Activated CD8-positive, alpha-beta T cell treated with anti-CD3 and anti-CD28 coated beads for 36 hours (primary cell): ENCODE measurements at regions not wholly inside any gene's neighbourhood (a gene's known extent, or its start where the extent isn't known, plus 50 kb on each side); places are given as distances from the start of the nearest gene placed in this dataset.

Source experiments
- ATAC-seq: fragments of 200-7000 bp; cut with Tn5 transposase; one replicate; pipeline ENCODE4 v1.10.0; 2021; ENCODE audit warnings: mild to moderate bottlenecking, moderate library complexity
- CTCF ChIA-PET: fragments of 350-600 bp; sonication (Branson Sonifier 250); formaldehyde crosslinking; loops from one replicate; lab custom pipeline; 2021; ENCODE audit warnings: antibody characterized with exemption; lab: Charles Lee
- POLR2A ChIA-PET: fragments of 350-600 bp; sonication (Branson Sonifier 250); formaldehyde crosslinking; loops from one replicate; lab custom pipeline; 2021; ENCODE audit warnings: antibody characterized with exemption; lab: Charles Lee
- DNase-seq: peaks from one replicate; pipeline ENCODE4 v3.0.0-alpha.2; 2020
- H3K27ac Mint-ChIP-seq: one replicate; pipeline ENCODE4 v1.8.0; 2021; ENCODE audit warnings: mild to moderate bottlenecking, mixed read lengths
- H3K27me3 Mint-ChIP-seq: one replicate; pipeline ENCODE4 v1.8.0; 2021; ENCODE audit warnings: mixed read lengths
- H3K36me3 Mint-ChIP-seq: one replicate; pipeline ENCODE4 v1.8.0; 2021; ENCODE audit warnings: low read depth, mixed read lengths
- H3K4me1 Mint-ChIP-seq: one replicate; pipeline ENCODE4 v1.8.0; 2021; ENCODE audit warnings: low read depth, mixed read lengths
- H3K4me3 Mint-ChIP-seq: one replicate; pipeline ENCODE4 v1.8.0; 2021; ENCODE audit warnings: mild to moderate bottlenecking, moderate library complexity, mixed read lengths
- H3K9me3 Mint-ChIP-seq: one replicate; pipeline ENCODE4 v1.8.0; 2021; ENCODE audit warnings: mixed read lengths
- intact Hi-C: fragments of 100-400 bp; cut with micrococcal nuclease; formaldehyde crosslinking; loops from one replicate; pipeline ENCODE4 v1.10.0; 2022
- TF ChIP-seq, protein P1 (sequence below): fragments of 200-600 bp; IDR thresholded peaks from one replicate; pipeline ENCODE4 v1.8.0; 2022; ENCODE audit warnings: antibody characterized with exemption, mild to moderate bottlenecking

DNA sequence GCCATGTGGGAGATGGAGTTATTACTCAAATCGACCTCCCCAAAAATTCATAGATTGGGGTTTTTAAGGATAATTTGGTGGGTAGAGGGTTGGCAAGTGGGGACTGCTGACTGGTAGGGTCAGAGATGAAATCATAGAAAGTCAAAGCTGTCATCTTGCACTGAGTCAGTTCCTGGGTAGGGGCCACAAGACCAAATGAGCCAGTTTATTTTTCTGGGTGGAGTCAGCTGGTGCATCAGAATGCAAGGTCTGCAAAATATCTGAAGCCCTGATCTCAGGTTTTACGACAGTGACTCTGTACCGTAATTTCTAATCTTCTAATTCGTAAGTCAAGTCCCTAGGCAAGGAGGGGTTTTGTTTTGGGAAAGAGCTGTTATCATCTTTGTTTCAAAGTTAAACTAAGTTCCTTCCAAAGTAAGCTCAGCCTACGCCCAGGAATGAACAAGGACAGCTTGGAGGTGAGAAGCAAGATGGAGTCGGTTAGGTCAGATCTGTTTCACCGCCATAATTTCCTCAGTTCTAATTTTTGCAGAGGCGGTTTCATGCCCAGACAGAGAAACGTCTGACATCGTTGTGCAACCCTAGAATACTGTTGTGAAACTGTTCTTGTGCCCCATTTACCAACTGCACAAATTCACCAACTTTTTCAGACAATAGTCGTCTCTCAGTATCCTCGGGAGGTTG lies 104.5 kb upstream of the SFSWAP start:
- intact Hi-C loops: no loop called here
- Mint-ChIP-seq H3K36me3 (no peaks in the 10 kb centered on the region), H3K4me1 (peaks cover 55% of the 10 kb centered on the region), H3K9me3 (no peaks in the 10 kb centered on the region), H3K4me3 (no peak overlapping the region), H3K27ac (no peak overlapping the region), H3K27me3 (peaks cover 1% of the 10 kb centered on the region)
- no peak for ATAC-seq
- TF ChIP-seq, protein P1, sequence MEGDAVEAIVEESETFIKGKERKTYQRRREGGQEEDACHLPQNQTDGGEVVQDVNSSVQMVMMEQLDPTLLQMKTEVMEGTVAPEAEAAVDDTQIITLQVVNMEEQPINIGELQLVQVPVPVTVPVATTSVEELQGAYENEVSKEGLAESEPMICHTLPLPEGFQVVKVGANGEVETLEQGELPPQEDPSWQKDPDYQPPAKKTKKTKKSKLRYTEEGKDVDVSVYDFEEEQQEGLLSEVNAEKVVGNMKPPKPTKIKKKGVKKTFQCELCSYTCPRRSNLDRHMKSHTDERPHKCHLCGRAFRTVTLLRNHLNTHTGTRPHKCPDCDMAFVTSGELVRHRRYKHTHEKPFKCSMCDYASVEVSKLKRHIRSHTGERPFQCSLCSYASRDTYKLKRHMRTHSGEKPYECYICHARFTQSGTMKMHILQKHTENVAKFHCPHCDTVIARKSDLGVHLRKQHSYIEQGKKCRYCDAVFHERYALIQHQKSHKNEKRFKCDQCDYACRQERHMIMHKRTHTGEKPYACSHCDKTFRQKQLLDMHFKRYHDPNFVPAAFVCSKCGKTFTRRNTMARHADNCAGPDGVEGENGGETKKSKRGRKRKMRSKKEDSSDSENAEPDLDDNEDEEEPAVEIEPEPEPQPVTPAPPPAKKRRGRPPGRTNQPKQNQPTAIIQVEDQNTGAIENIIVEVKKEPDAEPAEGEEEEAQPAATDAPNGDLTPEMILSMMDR: no peak
- CTCF ChIA-PET: interaction anchor here (0.9 kb wide), 1 partner anchor 502 kb away, joined by 3 read pairs; no protein-coding TSS in a partner anchor
- peak; percentile 23 for DNase-seq
- POLR2A ChIA-PET: interaction anchor here (1.2 kb wide), 1 partner anchor 9 kb away, joined by 3 read pairs; no protein-coding TSS in a partner anchor

DNA sequence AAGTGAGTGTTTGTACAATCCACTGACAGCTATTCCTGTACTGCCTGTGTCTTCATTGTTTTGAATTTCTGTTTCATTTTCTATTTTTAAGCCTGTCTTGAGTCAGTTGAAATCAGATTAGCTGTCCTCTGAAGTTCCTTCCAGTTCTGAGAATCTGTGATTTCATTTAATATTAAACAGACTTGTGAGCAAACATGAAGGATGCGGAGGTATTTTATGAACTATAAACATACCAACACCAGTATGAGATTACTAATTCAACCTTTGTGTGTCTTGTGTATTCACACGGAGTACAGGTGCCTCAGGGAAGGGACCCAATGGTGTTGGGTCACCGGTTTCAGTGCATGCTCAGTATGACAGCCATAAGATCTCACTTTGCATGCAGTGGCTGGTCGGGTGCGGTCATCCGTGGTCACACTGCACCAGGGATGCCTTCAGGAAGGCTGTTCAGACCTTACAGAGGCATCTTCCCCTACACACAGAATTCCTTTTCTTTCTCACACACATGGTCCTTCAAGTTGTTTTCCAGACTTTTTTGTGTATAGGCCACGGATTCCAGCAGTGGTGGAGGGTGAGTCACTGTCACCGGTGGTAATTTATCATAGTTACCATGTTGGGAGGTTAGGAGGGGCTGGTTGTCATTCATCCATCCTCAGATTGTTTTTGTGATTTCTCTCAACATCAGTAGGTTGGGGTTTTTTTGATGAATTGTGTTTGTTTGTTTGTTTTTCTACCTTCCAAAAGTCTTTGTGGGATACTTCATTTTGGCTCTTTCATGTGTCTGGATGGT lies 103.0 kb upstream of the SFSWAP start:
- Mint-ChIP-seq H3K4me3 (no peak overlapping the region), H3K9me3 (no peaks in the 10 kb centered on the region), H3K4me1 (peaks cover 51% of the 10 kb centered on the region), H3K36me3 (no peaks in the 10 kb centered on the region), H3K27me3 (peaks cover 1% of the 10 kb centered on the region), H3K27ac (peak overlapping the region; percentile 78)
- TF ChIP-seq, protein P1: no peak
- ATAC-seq: peak; percentile 59
- intact Hi-C loops: no loop called here
- ChIA-PET CTCF (no interaction called here), POLR2A (interaction anchor here (0.7 kb wide), 1 partner anchor 16 kb away, joined by 3 read pairs; no protein-coding TSS in a partner anchor)
- peak; percentile 51 for DNase-seq

DNA sequence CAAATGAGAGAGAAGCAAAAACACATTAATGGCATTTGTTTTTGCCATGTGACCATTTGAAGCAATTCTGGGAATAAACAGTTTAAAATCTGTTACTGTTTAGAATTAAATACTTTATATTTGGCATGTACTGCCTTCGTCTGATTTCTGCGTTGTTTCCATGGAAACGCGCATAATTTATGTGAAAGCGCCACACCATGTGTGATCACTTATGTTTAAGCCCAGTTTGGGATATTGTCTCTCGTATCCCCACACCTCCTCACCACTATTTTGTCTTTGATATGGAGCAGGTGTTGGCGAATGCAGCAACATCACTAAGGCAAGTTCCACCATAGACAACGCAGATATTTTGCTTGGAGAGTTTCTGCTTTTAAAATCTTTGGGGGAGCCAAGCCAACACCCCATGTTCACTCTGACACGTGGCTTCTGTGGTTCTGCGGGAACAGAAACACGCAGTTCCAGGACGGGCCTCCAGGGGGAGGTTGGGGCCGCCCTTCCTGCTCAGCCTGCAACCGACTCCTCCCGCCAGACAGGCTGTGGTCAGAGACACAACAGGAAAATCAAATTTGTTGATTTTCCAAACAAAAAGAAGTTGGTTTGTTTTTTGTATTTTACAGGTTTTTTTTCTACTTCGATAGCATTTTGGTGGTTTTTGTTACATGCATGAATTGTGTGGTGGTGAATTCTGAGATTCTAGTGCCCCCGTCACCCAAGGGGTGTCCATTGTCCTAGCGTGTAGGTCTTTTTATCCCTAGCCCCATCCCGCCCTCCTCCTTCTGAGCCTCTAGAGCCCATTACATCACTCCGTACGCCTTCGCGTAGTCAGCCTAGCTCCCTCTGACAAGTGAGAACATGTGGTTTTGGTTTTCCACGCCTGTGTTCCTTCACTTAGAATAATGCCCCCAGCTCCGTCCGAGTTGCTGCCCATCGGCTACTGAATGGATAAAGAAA lies 101.9 kb upstream of the SFSWAP start:
- TF ChIP-seq, protein P1: peak; percentile 94
- CTCF ChIA-PET: interaction anchor here (0.6 to 1.2 kb wide), 2 partner anchors 217 to 220 kb away, joined by 3 read pairs; no protein-coding TSS in a partner anchor
- no peaks in the 10 kb centered on the region for H3K36me3 Mint-ChIP-seq
- ATAC-seq: peak; percentile 55
- H3K27ac Mint-ChIP-seq: no peak overlapping the region
- POLR2A ChIA-PET: no interaction called here
- H3K4me3 Mint-ChIP-seq: no peak overlapping the region
- no peaks in the 10 kb centered on the region for H3K9me3 Mint-ChIP-seq
- peaks cover 41% of the 10 kb centered on the region for H3K4me1 Mint-ChIP-seq
- intact Hi-C loops: no loop called here
- peak; percentile 71 for DNase-seq
- peaks cover 1% of the 10 kb centered on the region for H3K27me3 Mint-ChIP-seq

DNA sequence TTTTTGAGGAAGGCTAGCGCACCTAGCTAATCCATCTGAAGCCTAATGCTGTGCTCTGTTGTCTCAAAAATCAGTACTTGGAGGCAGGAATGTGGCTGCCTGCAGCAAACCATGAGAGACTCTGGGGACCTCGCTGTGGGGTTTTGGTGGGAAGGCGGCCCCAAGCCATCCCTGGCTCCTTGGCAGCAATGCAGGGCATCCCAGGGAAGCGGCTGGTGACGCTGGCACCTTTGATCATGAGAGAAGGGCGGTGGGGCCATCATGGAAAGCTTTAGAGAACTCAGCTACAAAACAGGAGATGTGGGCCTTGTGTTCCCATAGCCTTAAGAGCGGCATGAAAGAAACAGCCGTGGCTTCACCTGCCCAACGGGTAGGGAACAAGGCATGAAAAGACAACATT lies 101.1 kb upstream of the SFSWAP start:
- ChIA-PET POLR2A (no interaction called here), CTCF (interaction anchor here (0.6 to 1.2 kb wide), 2 partner anchors 216 to 219 kb away, joined by 3 read pairs; no protein-coding TSS in a partner anchor)
- DNase-seq (no peak), ATAC-seq (no peak)
- TF ChIP-seq, protein P1: no peak
- peaks cover 34% of the 10 kb centered on the region for H3K4me1 Mint-ChIP-seq
- intact Hi-C loops: no loop called here
- no peaks in the 10 kb centered on the region for H3K36me3 Mint-ChIP-seq
- no peak overlapping the region for H3K27ac Mint-ChIP-seq
- H3K27me3 Mint-ChIP-seq: peaks cover 1% of the 10 kb centered on the region
- no peak overlapping the region for H3K4me3 Mint-ChIP-seq
- no peaks in the 10 kb centered on the region for H3K9me3 Mint-ChIP-seq
